Stimulated activated CD4-positive, alpha-beta T cell treated with anti-CD3 and anti-CD28 coated beads, Interleukin-12 subunit alpha, Interleukin-12 subunit beta, amount 100 ng/mL, for 48 hours (primary cell): ENCODE measurements at regions not wholly inside any gene's neighbourhood (a gene's known extent, or its start where the extent isn't known, plus 50 kb on each side); places are given as distances from the start of the nearest gene placed in this dataset.
"Not testable (repeated sequence)": the region's sequence is repeated elsewhere in the genome, so short reads cannot be mapped to it uniquely, and the experiment has no call there.

Source experiments
- DNase-seq, 3 donors: peaks; one replicate each; pipeline ENCODE4 v3.0.0-alpha.2; 2020; ENCODE audit warnings: low read depth in 2 of 3, low spot score in 1 of 3

DNA sequence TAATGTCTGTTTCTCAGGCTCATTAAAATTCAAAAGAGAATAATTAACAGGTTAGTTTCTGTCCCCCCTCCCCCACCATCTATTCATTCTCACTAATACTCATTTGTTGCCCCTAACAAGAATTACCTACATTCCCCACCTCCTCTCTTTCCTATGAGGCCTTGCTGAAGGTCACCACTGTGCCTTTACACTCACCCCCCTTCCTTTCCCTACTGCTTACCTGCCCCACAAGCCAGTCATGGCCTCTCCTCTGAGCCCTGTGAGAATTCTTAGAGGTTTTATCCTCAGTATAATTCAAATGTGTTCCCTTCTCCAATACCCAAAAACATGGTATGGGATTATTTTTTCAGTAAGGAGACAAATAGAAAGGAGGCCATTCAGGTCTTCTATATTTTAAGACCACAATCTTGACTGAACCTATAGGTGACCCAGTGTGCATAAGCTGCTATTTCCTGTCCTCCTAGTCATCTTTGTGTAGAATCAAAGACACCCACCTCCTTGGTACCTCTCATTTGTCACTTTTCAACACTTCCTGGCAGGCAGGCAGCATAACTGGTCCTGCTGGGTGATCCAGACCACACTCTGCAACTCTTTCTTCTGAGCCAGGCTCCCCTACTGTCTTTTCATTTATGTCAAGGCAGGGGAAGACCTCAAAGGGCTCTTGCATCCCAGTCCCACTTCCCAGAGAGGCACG, 55.8 kb upstream of the PLGLB2 start:
- DNase-seq, result not testable (repeated sequence)

DNA sequence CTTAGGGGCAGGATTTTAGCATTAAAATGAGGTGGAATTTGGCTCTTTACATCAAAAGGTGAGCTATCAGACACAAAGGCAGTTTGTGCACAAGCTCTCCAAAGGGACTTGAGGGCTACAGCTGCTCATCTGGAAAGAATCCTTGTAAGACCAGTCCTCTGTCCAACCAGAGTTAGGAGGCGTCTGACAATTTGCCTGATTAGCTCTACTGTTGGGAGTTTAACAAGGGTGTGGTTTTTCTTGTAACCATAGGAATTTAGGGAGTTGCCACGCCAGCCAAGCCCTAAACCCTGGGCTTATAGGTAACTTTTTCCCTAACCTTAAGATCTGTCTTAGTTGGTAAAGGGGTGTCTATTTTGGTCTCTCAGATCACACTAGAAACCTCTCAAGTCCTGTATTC, 55.0 kb upstream of the PLGLB2 start:
- DNase-seq, result not testable (repeated sequence)

DNA sequence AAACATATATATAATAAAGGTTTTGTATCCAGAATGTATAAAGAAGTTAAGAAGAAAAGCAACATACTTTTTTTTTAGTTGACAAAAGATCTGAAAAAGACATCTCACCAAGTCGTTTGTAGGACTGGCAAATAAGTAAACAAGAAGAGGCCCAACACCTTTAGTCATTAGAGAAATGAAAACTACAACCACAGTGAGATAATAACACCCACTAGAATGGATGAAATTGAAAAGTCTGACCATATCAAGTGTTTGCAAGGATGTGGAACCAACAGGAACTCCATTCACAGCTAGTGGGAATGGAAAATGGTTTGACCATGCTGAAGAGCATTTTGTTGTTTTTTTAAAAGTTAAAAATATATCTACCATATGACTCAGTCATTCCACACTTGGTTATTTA, 54.0 kb upstream of the PLGLB2 start:
- not testable (repeated sequence) for DNase-seq

DNA sequence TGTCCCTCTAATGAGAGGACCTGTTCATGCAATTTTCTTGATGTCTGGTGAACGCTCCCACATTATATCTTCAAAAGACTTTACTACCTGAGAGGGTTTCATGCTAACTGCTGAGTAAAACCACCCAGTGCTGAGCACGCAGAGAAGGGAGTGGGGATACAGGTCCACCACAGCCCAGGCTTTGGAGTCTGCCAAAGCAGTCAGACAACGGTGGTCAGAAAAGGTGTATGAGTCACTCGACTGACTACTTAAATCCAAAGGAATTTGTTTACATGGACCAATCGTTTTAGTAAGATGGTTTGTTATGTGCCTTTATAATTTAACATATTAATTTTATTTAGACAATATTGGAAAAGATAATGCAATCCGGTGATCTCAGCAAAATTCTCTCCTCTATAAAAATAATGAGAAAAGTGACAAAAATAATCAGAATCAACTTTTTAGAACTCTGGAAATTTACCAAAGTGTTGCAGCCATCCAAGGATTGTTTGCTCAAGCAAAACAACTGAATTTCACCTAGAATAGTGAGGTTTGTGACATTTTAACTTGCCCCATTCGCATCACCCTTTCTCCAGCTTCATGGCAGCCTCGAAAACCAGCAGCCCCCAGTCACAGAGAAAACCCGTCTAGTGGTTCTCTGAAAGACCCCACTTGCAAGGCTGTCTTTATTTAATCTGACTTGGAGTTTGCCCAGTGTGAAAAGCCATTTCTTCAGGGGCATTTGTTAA, 52.1 kb upstream of the PLGLB2 start:
- DNase-seq, result not testable (repeated sequence)
